Activated naive CD8-positive, alpha-beta T cell treated with anti-CD3 and anti-CD28 coated beads, Interleukin-2, amount 10 ng/mL, durations not matched to agents 7 days and 5 days (primary cell): ENCODE measurements at regions not wholly inside any gene's neighbourhood (a gene's known extent, or its start where the extent isn't known, plus 50 kb on each side); places are given as distances from the start of the nearest gene placed in this dataset.

Source experiments
- ATAC-seq: fragments of 150-1000 bp; cut with Tn5 transposase; one replicate; pipeline ENCODE4 v1.10.0; 2021; ENCODE audit warnings: low read depth, moderate library complexity
- POLR2A ChIA-PET: fragments of 350-600 bp; sonication (Branson Sonifier 250); formaldehyde crosslinking; loops from one replicate; lab custom pipeline; 2021; ENCODE audit warnings: antibody characterized with exemption; lab: Charles Lee
- DNase-seq: peaks from one replicate; pipeline ENCODE4 v3.0.0; 2021
- H3K27ac Mint-ChIP-seq: one replicate; pipeline ENCODE4 v1.8.0; 2022; ENCODE audit warnings: mild to moderate bottlenecking, mixed read lengths
- H3K27me3 Mint-ChIP-seq: one replicate; pipeline ENCODE4 v1.8.0; 2022; ENCODE audit warnings: mild to moderate bottlenecking, moderate library complexity, mixed read lengths
- H3K36me3 Mint-ChIP-seq: one replicate; pipeline ENCODE4 v1.8.0; 2021; ENCODE audit warnings: mild to moderate bottlenecking, mixed read lengths
- H3K4me1 Mint-ChIP-seq: one replicate; pipeline ENCODE4 v1.8.0; 2021; ENCODE audit warnings: mixed read lengths
- H3K4me3 Mint-ChIP-seq: one replicate; pipeline ENCODE4 v1.8.0; 2022; ENCODE audit warnings: mild to moderate bottlenecking, moderate library complexity, mixed read lengths
- H3K9me3 Mint-ChIP-seq: one replicate; pipeline ENCODE4 v1.8.0; 2021; ENCODE audit warnings: mixed read lengths

DNA sequence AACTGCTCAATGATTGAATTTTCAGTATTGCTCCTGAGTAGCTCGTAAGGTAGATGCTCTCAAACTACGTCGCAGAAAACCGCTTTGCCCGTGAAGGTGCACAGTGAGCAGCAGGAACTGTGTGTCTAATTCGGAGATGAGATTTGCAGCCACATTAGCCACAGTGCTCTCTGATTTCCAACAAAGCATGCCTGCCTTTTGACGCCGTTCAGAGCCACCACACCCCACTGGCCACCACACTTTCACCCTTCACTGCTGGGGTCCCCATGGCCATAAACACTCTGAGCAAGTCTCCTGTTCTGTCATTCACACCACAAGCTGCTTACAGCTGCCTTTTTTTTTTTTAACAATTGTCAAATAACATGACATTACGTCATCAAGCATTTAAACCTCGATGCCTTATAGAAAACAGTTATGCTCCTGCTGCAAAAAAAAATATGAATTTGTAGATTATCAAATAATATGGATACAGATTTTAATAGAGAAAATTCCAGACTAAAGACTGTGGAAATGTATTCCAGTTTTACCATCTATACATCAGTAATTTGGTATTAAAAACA is 578.8 kb upstream of the PFKP start:
- no peak for DNase-seq
- Mint-ChIP-seq H3K27ac (no peak overlapping the region), H3K4me3 (no peak overlapping the region), H3K27me3 (no peaks in the 10 kb centered on the region), H3K9me3 (peaks cover 2% of the 10 kb centered on the region), H3K36me3 (no peaks in the 10 kb centered on the region), H3K4me1 (no peaks in the 10 kb centered on the region)
- POLR2A ChIA-PET = no interaction called here
- ATAC-seq = no peak

DNA sequence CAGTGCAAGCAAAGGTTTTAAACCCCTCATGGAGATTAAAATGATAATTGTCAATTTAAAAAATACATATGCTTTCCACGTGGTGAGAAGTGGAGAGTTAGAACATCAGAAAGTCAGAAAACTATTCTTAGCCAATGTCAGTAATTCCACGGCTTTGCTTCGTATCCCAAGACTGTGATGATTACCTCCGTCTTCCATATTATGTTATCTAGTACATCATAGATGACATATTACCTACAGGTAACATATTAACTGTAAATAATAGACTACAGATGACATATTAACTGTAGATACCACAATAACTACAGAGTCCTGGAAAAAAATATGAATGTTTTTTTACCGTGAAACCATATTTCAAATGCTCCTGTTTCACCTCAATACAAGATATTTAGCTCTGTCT is 579.4 kb upstream of the PFKP start:
- Mint-ChIP-seq H3K36me3 (no peaks in the 10 kb centered on the region), H3K27me3 (no peaks in the 10 kb centered on the region)
- POLR2A ChIA-PET = no interaction called here

DNA sequence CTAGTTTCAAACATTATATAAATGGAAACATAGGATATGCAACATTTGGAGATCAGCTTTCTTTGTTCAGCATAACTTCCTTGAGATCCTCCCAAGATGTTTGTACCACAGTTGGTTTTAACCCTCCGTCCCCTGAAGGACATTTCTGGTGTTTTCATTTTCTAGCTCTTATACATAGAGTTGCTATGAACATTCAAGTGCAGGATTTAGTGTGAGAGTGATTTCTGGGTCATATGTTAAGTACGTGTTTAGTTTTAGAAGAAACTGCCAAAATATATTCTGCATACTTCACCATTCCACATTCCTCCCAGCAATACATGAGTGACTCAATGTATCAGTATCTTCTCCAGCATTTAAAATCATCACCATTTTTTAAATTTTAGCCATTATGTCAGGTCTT is 588.7 kb upstream of the PFKP start:
- peaks cover 6% of the 10 kb centered on the region for H3K9me3 Mint-ChIP-seq
- ATAC-seq (no peak), DNase-seq (no peak)
- POLR2A ChIA-PET = no interaction called here
- no peak overlapping the region for H3K4me3 Mint-ChIP-seq
- no peaks in the 10 kb centered on the region for H3K27me3 Mint-ChIP-seq
- no peak overlapping the region for H3K27ac Mint-ChIP-seq
- no peaks in the 10 kb centered on the region for H3K4me1 Mint-ChIP-seq
- no peaks in the 10 kb centered on the region for H3K36me3 Mint-ChIP-seq

More for the DNA sequence above, 579.4 kb upstream of the PFKP start:
- no peak overlapping the region for H3K27ac Mint-ChIP-seq
- H3K9me3 Mint-ChIP-seq = no peaks in the 10 kb centered on the region
- no peaks in the 10 kb centered on the region for H3K4me1 Mint-ChIP-seq
- H3K4me3 Mint-ChIP-seq = no peak overlapping the region
- no peak for ATAC-seq
- DNase-seq = no peak

DNA sequence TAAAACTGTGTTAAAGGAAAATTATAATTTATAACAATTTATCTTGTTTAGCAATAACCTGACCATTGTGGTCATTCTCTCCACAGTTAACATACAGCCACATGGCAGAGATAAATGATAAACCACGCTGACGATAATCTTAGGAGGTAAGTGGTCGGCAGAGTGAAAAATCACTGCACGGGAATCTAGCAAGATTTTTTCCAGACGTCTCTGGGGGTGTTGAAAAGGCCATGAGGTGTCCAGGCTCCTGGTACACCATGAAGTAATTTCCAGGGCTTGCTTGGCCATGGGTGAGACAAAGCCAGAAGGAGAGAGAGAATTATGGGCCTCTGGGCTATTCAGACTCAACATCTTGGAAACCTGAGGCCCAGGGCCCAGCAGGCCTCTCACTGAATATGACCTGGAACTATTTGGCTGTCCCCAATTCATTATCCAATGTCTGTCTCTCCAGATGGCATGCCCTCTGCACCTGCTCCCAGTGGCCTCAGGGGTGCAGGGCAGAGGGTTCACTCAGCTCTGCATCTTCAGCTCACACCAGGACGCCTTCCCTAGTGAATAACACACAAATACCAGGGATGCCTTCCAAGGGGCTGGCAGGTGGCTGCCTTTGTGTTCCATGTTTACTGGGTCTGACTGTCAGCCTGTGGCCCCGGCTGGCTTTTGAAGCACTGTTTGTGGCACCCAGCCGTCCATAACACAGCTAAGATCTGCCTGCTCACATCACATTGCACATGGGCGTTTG is 590.4 kb upstream of the PFKP start:
- ATAC-seq (no peak), DNase-seq (no peak)
- Mint-ChIP-seq H3K27me3 (no peaks in the 10 kb centered on the region), H3K36me3 (no peaks in the 10 kb centered on the region), H3K9me3 (peaks cover 6% of the 10 kb centered on the region), H3K4me3 (no peak overlapping the region), H3K4me1 (no peaks in the 10 kb centered on the region), H3K27ac (no peak overlapping the region)
- POLR2A ChIA-PET = no interaction called here

DNA sequence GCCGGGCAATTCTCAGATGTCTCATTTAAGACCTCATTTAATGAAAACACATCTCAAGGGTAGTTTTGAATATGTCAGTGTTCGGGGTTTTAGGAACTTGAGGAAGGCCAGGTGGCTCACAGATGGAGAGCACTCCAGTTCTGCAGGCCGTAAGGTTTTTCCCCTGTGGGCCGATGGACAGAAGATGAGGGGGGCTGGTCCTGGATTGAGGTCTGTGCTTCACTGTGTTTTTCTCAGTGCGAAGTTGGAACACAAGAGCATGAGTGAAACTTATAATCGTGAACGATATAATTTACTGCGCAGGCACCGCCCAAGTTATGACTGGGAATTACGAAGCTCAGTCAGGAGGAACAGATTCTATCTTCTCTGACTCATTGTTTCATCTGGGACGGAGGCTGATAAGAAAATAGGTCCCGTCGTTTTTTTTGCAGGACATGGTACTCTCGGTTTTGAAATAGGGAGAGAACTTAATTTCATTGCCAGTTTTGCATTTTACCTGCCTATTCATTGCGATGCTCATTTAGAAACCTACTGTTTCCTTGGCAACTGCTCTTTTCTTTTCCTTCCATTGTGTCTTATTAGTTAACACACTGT is 591.0 kb upstream of the PFKP start:
- H3K36me3 Mint-ChIP-seq = no peaks in the 10 kb centered on the region
- ATAC-seq = no peak
- peaks cover 6% of the 10 kb centered on the region for H3K9me3 Mint-ChIP-seq
- no peak overlapping the region for H3K27ac Mint-ChIP-seq
- no peak for DNase-seq
- no peaks in the 10 kb centered on the region for H3K27me3 Mint-ChIP-seq
- H3K4me3 Mint-ChIP-seq = no peak overlapping the region
- no peaks in the 10 kb centered on the region for H3K4me1 Mint-ChIP-seq
- POLR2A ChIA-PET = no interaction called here

DNA sequence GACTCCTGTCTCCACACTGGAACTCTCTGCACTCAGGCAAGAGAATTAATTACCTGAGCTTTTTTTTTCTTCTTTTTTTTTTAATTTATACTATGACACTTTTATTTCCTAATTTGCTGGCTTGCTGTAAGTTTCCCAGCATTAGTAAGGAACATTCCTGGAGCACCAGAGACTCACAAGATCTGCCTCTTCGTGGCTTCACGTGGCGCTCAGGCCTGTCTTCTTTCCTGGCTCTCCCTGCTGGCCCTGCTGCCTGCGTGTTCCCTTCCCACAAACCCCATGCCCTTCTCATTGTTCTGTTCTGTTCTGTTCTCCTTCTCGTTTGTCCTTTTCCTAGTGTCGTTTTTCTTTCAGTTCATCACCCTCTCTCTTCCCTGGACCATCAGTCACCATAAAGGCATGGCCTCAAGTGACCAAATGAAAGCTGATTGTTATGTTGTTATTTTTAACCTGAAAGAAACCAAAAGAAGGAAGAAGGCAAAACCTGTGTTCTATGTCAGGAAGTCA is 591.6 kb upstream of the PFKP start:
- POLR2A ChIA-PET = no interaction called here
- H3K9me3 Mint-ChIP-seq = peaks cover 6% of the 10 kb centered on the region
- no peaks in the 10 kb centered on the region for H3K36me3 Mint-ChIP-seq
- no peak for DNase-seq
- H3K4me1 Mint-ChIP-seq = no peaks in the 10 kb centered on the region
- H3K4me3 Mint-ChIP-seq = no peak overlapping the region
- H3K27ac Mint-ChIP-seq = no peak overlapping the region
- no peaks in the 10 kb centered on the region for H3K27me3 Mint-ChIP-seq
- ATAC-seq = no peak

DNA sequence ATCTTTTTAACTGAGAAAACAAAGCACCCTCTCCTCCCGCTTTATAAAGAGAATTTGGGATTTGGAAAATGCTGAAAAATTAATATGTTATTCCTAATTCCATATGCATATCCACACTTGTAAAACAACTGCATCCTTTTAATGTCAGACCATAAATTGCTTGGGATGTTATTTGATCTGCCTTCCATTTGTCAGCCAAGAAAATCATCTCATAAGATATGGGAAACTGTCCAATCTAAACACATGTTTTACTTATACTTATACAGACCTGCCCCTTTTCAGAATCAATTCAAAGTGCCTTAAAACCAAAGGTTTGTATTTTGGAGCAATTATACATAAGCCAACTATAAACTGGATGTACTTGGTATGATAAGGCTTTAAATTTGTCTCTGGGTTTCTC is 595.5 kb upstream of the PFKP start:
- H3K9me3 Mint-ChIP-seq = peaks cover 10% of the 10 kb centered on the region
- H3K4me1 Mint-ChIP-seq = no peaks in the 10 kb centered on the region
- ATAC-seq (no peak), DNase-seq (no peak)
- no peak overlapping the region for H3K27ac Mint-ChIP-seq
- H3K27me3 Mint-ChIP-seq = no peaks in the 10 kb centered on the region
- no peaks in the 10 kb centered on the region for H3K36me3 Mint-ChIP-seq
- no peak overlapping the region for H3K4me3 Mint-ChIP-seq
- POLR2A ChIA-PET = no interaction called here

DNA sequence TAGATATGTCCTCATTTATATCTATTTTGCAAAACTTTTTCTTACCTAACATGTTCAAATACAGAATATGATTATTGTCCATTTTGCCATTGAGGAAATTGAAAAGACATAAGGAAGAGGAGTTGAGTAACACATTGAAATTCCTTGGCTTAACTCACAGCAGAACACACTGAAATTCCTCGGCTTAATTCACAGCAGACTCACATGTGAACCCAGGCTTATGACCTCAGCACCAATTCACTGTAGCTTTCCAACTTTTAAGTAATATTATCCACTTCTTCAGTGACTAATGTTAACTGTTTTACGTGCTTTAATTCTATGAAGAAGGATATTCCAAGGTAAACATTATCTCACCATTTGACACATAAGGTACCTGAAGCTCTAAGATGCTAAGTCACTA is 597.5 kb upstream of the PFKP start:
- Mint-ChIP-seq H3K27ac (no peak overlapping the region), H3K36me3 (no peaks in the 10 kb centered on the region), H3K4me1 (no peaks in the 10 kb centered on the region), H3K4me3 (no peak overlapping the region), H3K27me3 (no peaks in the 10 kb centered on the region), H3K9me3 (peaks cover 7% of the 10 kb centered on the region)
- ATAC-seq = no peak
- POLR2A ChIA-PET = no interaction called here
- no peak for DNase-seq

DNA sequence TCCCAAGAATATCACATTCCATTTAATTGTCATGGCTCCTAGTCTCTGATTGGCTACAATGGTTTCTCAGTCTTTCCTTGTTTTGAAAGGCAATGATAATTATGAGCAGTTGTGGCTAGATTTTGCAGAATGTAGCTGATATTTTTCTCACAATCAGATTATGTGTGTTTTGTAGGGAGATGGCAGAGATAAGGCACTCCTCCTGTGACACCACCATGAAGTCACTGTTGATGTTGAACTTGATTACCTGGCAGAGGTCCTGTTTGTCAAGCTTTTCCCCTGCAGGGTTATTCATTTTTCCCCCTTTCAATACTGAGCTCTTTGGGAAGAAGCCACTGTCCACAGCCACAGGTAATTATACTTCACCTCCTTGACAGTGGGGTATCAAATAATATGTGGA is 602.9 kb upstream of the PFKP start:
- Mint-ChIP-seq H3K27ac (no peak overlapping the region), H3K27me3 (peaks cover 3% of the 10 kb centered on the region), H3K4me3 (no peak overlapping the region), H3K9me3 (peaks cover 4% of the 10 kb centered on the region), H3K4me1 (no peaks in the 10 kb centered on the region), H3K36me3 (no peaks in the 10 kb centered on the region)
- no peak for ATAC-seq
- POLR2A ChIA-PET = no interaction called here
- DNase-seq = no peak

DNA sequence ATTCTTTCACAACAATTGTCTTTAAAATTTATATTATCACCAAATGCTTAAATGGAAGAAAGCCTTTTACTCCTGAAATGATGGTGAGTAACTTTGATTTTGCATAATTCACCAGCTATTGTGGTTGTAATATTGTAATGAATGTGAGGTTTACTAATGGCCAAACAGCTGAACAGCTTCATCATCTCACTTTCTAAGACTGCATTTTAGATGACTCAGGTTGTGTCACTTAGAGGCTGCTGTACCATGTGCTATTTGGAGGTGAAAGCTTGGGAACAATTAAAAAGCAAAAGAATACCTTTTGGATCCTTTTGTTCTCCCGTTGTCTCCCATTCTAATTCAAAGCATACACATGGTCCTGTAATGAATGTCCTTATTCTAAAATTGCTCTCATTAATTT is 604.0 kb upstream of the PFKP start:
- DNase-seq = no peak
- Mint-ChIP-seq H3K4me3 (no peak overlapping the region), H3K9me3 (peaks cover 4% of the 10 kb centered on the region), H3K27me3 (peaks cover 3% of the 10 kb centered on the region), H3K4me1 (no peaks in the 10 kb centered on the region), H3K36me3 (no peaks in the 10 kb centered on the region), H3K27ac (no peak overlapping the region)
- no peak for ATAC-seq
- POLR2A ChIA-PET = no interaction called here

DNA sequence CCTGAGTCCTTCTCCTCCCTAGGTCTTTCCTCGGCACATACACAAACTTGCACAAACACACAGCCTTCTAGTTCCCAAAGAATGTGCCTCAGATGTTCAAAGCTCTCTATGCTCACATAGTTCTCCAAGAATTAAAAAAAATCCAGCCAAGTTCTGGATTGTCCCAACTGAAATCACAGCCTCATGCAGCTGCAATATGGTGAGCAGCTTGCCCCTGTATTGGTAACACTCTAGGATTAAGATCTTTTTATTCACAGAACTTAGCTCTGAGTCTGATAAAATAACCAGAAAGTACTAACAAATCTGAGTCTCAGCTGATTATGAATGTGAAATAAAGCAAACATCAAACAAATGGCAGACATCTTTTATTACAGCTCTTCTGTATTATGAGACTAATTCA is 604.8 kb upstream of the PFKP start:
- POLR2A ChIA-PET = no interaction called here
- H3K36me3 Mint-ChIP-seq = no peaks in the 10 kb centered on the region

DNA sequence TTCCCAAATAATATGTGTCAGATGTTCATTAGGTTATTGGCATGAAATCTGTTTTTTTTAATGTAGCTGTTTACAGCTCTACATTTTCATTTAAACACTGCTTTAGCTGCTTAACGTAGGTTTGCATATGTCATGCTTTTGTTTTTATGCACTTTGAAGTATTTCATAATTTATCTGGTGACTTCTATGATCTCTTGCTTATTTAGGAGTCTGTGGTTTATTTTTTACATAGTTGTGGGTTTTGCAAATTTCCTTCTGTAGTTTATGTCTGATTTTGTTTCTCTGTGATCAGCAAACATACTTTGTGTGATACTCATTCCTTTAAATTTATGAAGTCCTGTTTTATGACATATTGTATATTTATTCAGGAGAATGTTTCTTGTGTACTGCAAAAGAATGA is 606.5 kb upstream of the PFKP start:
- H3K4me3 Mint-ChIP-seq = no peak overlapping the region
- no peaks in the 10 kb centered on the region for H3K36me3 Mint-ChIP-seq
- H3K27ac Mint-ChIP-seq = no peak overlapping the region
- H3K9me3 Mint-ChIP-seq = peaks cover 1% of the 10 kb centered on the region
- no peak for ATAC-seq
- H3K27me3 Mint-ChIP-seq = peaks cover 3% of the 10 kb centered on the region
- no peak for DNase-seq
- no peaks in the 10 kb centered on the region for H3K4me1 Mint-ChIP-seq
- POLR2A ChIA-PET = no interaction called here

More for the DNA sequence above, 604.8 kb upstream of the PFKP start:
- Mint-ChIP-seq H3K4me1 (no peaks in the 10 kb centered on the region), H3K9me3 (peaks cover 1% of the 10 kb centered on the region), H3K27me3 (peaks cover 3% of the 10 kb centered on the region), H3K27ac (no peak overlapping the region), H3K4me3 (no peak overlapping the region)
- DNase-seq (no peak), ATAC-seq (no peak)

DNA sequence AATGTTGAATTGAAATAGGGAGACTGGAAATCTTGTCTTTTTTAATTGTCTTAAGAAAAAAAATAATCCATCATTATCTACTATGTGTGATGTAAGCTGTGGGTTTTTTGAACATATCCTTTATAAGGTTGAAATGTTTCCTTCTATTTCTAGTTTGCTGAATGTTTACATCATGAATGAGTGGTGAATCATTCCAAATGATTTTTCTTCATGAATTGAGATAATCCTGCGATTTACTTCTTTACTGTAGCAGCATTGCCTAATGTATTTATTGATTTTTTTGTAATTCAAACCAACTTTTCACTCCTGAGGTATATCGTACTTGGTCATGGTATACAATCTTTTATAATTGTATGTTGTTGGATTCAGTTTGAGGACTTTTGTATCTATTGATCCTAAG is 607.6 kb upstream of the PFKP start:
- Mint-ChIP-seq H3K36me3 (no peaks in the 10 kb centered on the region), H3K9me3 (peaks cover 1% of the 10 kb centered on the region), H3K4me3 (no peak overlapping the region), H3K27ac (no peak overlapping the region), H3K4me1 (no peaks in the 10 kb centered on the region), H3K27me3 (peaks cover 3% of the 10 kb centered on the region)
- POLR2A ChIA-PET = no interaction called here
- no peak for DNase-seq
- ATAC-seq = no peak

DNA sequence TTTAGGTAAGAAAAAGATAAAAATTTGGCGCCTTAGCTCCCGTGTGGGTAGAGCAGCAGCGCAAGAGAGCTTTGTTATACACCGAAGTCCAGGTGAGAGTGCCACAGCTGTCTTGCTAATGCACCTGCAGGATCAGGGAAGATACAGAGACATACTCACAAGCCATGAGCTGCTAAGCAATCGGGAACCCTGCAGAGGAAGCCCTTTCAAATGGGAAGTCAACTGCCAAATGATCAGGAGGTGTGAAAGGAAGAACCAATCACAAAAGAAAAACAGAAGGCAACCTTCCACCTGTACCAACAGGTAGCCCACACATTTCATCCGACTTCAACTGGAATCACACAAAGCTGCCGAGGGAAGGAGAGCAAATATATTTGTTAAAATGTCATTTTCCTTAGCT is 610.5 kb upstream of the PFKP start:
- no peak for DNase-seq
- no peaks in the 10 kb centered on the region for H3K36me3 Mint-ChIP-seq
- no peaks in the 10 kb centered on the region for H3K27me3 Mint-ChIP-seq
- H3K9me3 Mint-ChIP-seq = peaks cover 1% of the 10 kb centered on the region
- no peak overlapping the region for H3K4me3 Mint-ChIP-seq
- POLR2A ChIA-PET = no interaction called here
- H3K27ac Mint-ChIP-seq = no peak overlapping the region
- ATAC-seq = no peak
- H3K4me1 Mint-ChIP-seq = no peaks in the 10 kb centered on the region
